ENCODE measurements at regions not wholly inside any gene's neighbourhood (a gene's known extent, or its start where the extent isn't known, plus 50 kb on each side); places are given as distances from the start of the nearest gene placed in this dataset.

- Histone ChIP-seq H3K4me3 (ENCODE audit: low read depth, low read length) (no peak overlapping the region), H3K27me3 (ENCODE audit: control insufficient read depth, insufficient read depth, low read length) (peaks cover 14% of the 10 kb centered on the region), H3K36me3 (ENCODE audit: control insufficient read depth, insufficient read depth, low read length) (no peaks in the 10 kb centered on the region)
- TF ChIP-seq, protein P1, sequence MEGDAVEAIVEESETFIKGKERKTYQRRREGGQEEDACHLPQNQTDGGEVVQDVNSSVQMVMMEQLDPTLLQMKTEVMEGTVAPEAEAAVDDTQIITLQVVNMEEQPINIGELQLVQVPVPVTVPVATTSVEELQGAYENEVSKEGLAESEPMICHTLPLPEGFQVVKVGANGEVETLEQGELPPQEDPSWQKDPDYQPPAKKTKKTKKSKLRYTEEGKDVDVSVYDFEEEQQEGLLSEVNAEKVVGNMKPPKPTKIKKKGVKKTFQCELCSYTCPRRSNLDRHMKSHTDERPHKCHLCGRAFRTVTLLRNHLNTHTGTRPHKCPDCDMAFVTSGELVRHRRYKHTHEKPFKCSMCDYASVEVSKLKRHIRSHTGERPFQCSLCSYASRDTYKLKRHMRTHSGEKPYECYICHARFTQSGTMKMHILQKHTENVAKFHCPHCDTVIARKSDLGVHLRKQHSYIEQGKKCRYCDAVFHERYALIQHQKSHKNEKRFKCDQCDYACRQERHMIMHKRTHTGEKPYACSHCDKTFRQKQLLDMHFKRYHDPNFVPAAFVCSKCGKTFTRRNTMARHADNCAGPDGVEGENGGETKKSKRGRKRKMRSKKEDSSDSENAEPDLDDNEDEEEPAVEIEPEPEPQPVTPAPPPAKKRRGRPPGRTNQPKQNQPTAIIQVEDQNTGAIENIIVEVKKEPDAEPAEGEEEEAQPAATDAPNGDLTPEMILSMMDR (IDR thresholded peaks at IDR 0.05; ENCODE audit: insufficient read depth, low read length, poor library complexity, severe bottlenecking) = no peak
- no peak for DNase-seq (ENCODE audit: low read depth)
Observed at GRCh38 chr5:141800617-141801016, 77.6 kb downstream of the PCDH1 start.

DNA sequence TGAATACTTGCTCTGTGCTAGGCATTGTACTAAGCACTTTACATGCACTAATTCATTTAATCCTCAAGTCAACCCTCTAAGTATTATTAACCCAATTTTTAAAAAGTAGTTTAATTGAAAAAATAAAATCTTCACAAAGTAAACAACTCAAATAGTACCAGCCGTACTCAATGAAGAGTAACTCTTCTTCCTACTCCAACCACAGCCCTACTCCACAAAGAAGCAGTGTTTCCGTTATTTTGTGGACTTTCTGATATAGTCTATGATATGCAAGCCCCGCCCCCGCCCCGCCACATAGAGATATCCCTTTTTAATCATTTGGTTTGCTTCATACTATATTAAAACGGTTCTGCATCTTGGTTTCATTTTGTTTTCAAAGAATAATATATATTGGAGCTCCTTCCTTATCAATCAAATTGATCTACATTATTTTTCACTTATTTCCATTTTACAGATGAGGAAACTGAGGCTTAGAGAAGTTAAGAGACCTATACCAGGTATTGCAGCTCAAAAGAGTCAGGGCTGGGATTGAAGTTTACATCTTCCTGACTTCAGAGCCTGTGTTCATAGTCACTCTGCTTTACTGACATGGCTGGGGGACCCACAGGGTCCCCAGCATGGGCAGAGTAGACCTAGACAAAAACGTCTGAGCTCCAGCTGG is 78.6 kb downstream of the PCDH1 start:
- DNase-seq (ENCODE audit: low read depth) = no peak
- TF ChIP-seq, protein P1 (IDR thresholded peaks at IDR 0.05; ENCODE audit: insufficient read depth, low read length, poor library complexity, severe bottlenecking) = no peak
- H3K4me3 ChIP-seq (ENCODE audit: low read depth, low read length) = no peak overlapping the region
- no peaks in the 10 kb centered on the region for H3K36me3 ChIP-seq (ENCODE audit: control insufficient read depth, insufficient read depth, low read length)
- peaks cover 10% of the 10 kb centered on the region for H3K27me3 ChIP-seq (ENCODE audit: control insufficient read depth, insufficient read depth, low read length)

- TF ChIP-seq, protein P1 (IDR thresholded peaks at IDR 0.05; ENCODE audit: insufficient read depth, low read length, poor library complexity, severe bottlenecking) = no peak
- H3K27me3 ChIP-seq (ENCODE audit: control insufficient read depth, insufficient read depth, low read length) = no peaks in the 10 kb centered on the region
Observed at GRCh38 chr5:141797425-141797824, 80.8 kb downstream of the PCDH1 start.

GRCh38 chr5:141795421-141795820 is 82.8 kb downstream of the PCDH1 start:
- TF ChIP-seq, protein P1 (IDR thresholded peaks at IDR 0.05; ENCODE audit: insufficient read depth, low read length, poor library complexity, severe bottlenecking) = no peak
- Histone ChIP-seq H3K36me3 (ENCODE audit: control insufficient read depth, insufficient read depth, low read length) (no peaks in the 10 kb centered on the region), H3K4me3 (ENCODE audit: low read depth, low read length) (no peak overlapping the region), H3K27me3 (ENCODE audit: control insufficient read depth, insufficient read depth, low read length) (no peaks in the 10 kb centered on the region)
- DNase-seq (ENCODE audit: low read depth) = no peak

More at GRCh38 chr5:141797425-141797824, 80.8 kb downstream of the PCDH1 start:
- no peak for DNase-seq (ENCODE audit: low read depth)
- no peaks in the 10 kb centered on the region for H3K36me3 ChIP-seq (ENCODE audit: control insufficient read depth, insufficient read depth, low read length)
- H3K4me3 ChIP-seq (ENCODE audit: low read depth, low read length) = no peak overlapping the region

DNA sequence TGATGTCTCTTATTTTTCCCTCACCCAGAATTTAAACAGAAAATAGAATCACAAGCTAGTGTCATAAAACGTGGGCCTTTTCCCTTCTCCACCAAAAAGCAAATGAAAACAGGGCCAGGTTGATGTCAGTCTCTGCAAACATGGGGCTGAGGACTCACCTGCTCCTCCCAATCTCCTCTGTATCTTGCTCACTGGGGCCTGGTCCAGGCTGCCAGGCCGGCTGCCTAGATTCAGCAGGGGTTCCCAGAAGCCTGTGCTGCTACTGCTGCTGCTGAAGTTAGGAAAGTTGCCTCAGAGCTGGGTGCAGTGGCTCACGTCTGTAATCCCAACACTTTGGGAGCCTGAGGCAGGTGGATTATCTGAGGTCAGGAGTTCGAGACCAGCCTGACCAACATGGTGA is 84.3 kb downstream of the PCDH1 start:
- TF ChIP-seq, protein P1 (IDR thresholded peaks at IDR 0.05; ENCODE audit: insufficient read depth, low read length, poor library complexity, severe bottlenecking) = no peak
- no peak for DNase-seq (ENCODE audit: low read depth)
- Histone ChIP-seq H3K36me3 (ENCODE audit: control insufficient read depth, insufficient read depth, low read length) (no peaks in the 10 kb centered on the region), H3K4me3 (ENCODE audit: low read depth, low read length) (no peak overlapping the region), H3K27me3 (ENCODE audit: control insufficient read depth, insufficient read depth, low read length) (peaks cover 3% of the 10 kb centered on the region)

GRCh38 chr5:141793403-141793802 is 84.8 kb downstream of the PCDH1 start:
- TF ChIP-seq, protein P1 (IDR thresholded peaks at IDR 0.05; ENCODE audit: insufficient read depth, low read length, poor library complexity, severe bottlenecking) = no peak
- peaks cover 8% of the 10 kb centered on the region for H3K27me3 ChIP-seq (ENCODE audit: control insufficient read depth, insufficient read depth, low read length)
- H3K4me3 ChIP-seq (ENCODE audit: low read depth, low read length) = no peak overlapping the region
- DNase-seq (ENCODE audit: low read depth) = no peak
- no peaks in the 10 kb centered on the region for H3K36me3 ChIP-seq (ENCODE audit: control insufficient read depth, insufficient read depth, low read length)
